HG03139 (cell line): ENCODE measurements at regions not wholly inside any gene's neighbourhood (a gene's known extent, or its start where the extent isn't known, plus 50 kb on each side); places are given as distances from the start of the nearest gene placed in this dataset.
A peak's percentile ranks its signal among the peaks of the same experiment; 100 is the strongest.
"Not testable (repeated sequence)": the region's sequence is repeated elsewhere in the genome, so short reads cannot be mapped to it uniquely, and the experiment has no call there.

ENCODE experiments used
- ATAC-seq: cut with Tn5 transposase; IDR thresholded peaks from one replicate; pipeline ENCODE4 v1.9.1; 2021; ENCODE audit not compliant: unreplicated experiment

GRCh38 chr7:85908051-85908450, 721.2 kb upstream of the SEMA3D start:
- no peak for ATAC-seq

GRCh38 chr7:85897967-85898366, 711.1 kb upstream of the SEMA3D start:
- no peak for ATAC-seq

- ATAC-seq, result no peak
Measured at GRCh38 chr7:85896531-85896930, 709.7 kb upstream of the SEMA3D start.

- ATAC-seq, result no peak
Measured at GRCh38 chr7:85895835-85896234, 709.0 kb upstream of the SEMA3D start.

- ATAC-seq, result not testable (repeated sequence)
Measured at GRCh38 chr7:85891900-85892299, 705.0 kb upstream of the SEMA3D start.

GRCh38 chr7:85890244-85890811, 703.5 kb upstream of the SEMA3D start:
- ATAC-seq, result peak; percentile 81

- ATAC-seq, result no peak
Measured at GRCh38 chr7:85887133-85887532, 700.3 kb upstream of the SEMA3D start.

GRCh38 chr7:85882335-85882734, 695.5 kb upstream of the SEMA3D start:
- ATAC-seq, result no peak

- no peak for ATAC-seq
Measured at GRCh38 chr7:85875398-85875797, 688.5 kb upstream of the SEMA3D start.

- no peak for ATAC-seq
Measured at GRCh38 chr7:85866540-85866939, 679.7 kb upstream of the SEMA3D start.

- ATAC-seq, result no peak
Measured at GRCh38 chr7:85851571-85852193, 664.8 kb upstream of the SEMA3D start.

- no peak for ATAC-seq
Measured at GRCh38 chr7:85850381-85850780, 663.5 kb upstream of the SEMA3D start.

- no peak for ATAC-seq
Measured at GRCh38 chr7:85840554-85840953, 653.7 kb upstream of the SEMA3D start.

- no peak for ATAC-seq
Measured at GRCh38 chr7:85833066-85833465, 646.2 kb upstream of the SEMA3D start.

- ATAC-seq, result no peak
Measured at GRCh38 chr7:85830982-85831381, 644.1 kb upstream of the SEMA3D start.

GRCh38 chr7:85829817-85830432, 643.1 kb upstream of the SEMA3D start:
- no peak for ATAC-seq

GRCh38 chr7:85829176-85829575, 642.3 kb upstream of the SEMA3D start:
- ATAC-seq, result no peak

- no peak for ATAC-seq
Measured at GRCh38 chr7:85828614-85829013, 641.8 kb upstream of the SEMA3D start.

GRCh38 chr7:85823396-85824080, 636.7 kb upstream of the SEMA3D start:
- no peak for ATAC-seq

- no peak for ATAC-seq
Measured at GRCh38 chr7:85821926-85822325, 635.1 kb upstream of the SEMA3D start.

- ATAC-seq, result no peak
Measured at GRCh38 chr7:85820702-85821443, 634.0 kb upstream of the SEMA3D start.
